Lower leg skin (tissue), 4 donors: ENCODE measurements at regions not wholly inside any gene's neighbourhood (a gene's known extent, or its start where the extent isn't known, plus 50 kb on each side); places are given as distances from the start of the nearest gene placed in this dataset.

Source experiments
- DNase-seq, 2 donors: peaks; one replicate each; pipeline ENCODE4 v3.0.0-alpha.2; 2019; ENCODE audit warnings: low spot score in 2 of 2
- H3K4me3 ChIP-seq: fragments of 200-600 bp; sonication (generic); 2 replicates; pipeline ENCODE4 v1.5.1; 2017; ENCODE audit warnings: mild to moderate bottlenecking, low read depth; ENCODE audit not compliant: poor library complexity, severe bottlenecking
- POLR2A ChIP-seq, 2 donors: fragments of 450-650 bp; IDR thresholded peaks; one replicate each; pipeline ENCODE4 v1.6.1; 2016 to 2017; ENCODE audit warnings: antibody characterized with exemption in 2 of 2, mild to moderate bottlenecking in 1 of 2, moderate library complexity in 1 of 2
- WGBS, 2 donors: methylation state at CpG; one replicate each; pipeline ENCODE4 v1.1.5; 2018; 5-methylcytosine and 5-hydroxymethylcytosine counted together
- intact Hi-C: fragments of 100-400 bp; cut with DNase I; formaldehyde crosslinking; loops from one replicate; pipeline ENCODE4 v1.15.0; 2023; ENCODE audit warnings: low total_unique reads
- TF ChIP-seq, protein P1 (sequence below), 3 donors: fragments of 450-650 bp; IDR thresholded peaks; one replicate each; pipeline ENCODE4 v1.5.1; 2016; ENCODE audit warnings: antibody characterized with exemption in 3 of 3, mild to moderate bottlenecking in 3 of 3, moderate library complexity in 2 of 3

DNA sequence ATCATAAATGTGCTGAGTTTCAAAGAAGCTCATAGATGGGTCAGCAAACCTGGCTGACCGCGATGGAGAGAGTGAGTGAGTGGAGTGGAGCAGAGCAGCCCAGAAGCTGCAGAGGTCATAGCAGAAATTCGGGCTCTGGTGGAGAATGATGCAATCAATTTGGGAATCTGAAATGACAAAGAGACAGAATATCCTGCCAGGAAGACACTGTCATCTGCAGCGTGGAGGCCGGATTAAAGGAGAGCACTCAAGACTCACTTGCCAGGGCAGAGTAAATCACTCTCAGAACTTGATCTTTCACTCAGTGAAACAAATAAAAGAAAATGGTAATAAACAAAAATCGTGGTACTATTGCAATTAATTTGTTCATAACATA is 109.6 kb upstream of the RREB1 start:
- TF ChIP-seq, protein P1, sequence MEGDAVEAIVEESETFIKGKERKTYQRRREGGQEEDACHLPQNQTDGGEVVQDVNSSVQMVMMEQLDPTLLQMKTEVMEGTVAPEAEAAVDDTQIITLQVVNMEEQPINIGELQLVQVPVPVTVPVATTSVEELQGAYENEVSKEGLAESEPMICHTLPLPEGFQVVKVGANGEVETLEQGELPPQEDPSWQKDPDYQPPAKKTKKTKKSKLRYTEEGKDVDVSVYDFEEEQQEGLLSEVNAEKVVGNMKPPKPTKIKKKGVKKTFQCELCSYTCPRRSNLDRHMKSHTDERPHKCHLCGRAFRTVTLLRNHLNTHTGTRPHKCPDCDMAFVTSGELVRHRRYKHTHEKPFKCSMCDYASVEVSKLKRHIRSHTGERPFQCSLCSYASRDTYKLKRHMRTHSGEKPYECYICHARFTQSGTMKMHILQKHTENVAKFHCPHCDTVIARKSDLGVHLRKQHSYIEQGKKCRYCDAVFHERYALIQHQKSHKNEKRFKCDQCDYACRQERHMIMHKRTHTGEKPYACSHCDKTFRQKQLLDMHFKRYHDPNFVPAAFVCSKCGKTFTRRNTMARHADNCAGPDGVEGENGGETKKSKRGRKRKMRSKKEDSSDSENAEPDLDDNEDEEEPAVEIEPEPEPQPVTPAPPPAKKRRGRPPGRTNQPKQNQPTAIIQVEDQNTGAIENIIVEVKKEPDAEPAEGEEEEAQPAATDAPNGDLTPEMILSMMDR (IDR thresholded peaks at IDR 0.05) = no peak
- TF ChIP-seq POLR2A (IDR thresholded peaks at IDR 0.05) = no peak
- no peak overlapping the region for H3K4me3 ChIP-seq
- DNase-seq = peak in 1 of 2 donors; percentile 24
- intact Hi-C loops = no loop called here
- WGBS, 2 donors = 35 to 44% methylated on average over 6 of the region's 6 CpGs

DNA sequence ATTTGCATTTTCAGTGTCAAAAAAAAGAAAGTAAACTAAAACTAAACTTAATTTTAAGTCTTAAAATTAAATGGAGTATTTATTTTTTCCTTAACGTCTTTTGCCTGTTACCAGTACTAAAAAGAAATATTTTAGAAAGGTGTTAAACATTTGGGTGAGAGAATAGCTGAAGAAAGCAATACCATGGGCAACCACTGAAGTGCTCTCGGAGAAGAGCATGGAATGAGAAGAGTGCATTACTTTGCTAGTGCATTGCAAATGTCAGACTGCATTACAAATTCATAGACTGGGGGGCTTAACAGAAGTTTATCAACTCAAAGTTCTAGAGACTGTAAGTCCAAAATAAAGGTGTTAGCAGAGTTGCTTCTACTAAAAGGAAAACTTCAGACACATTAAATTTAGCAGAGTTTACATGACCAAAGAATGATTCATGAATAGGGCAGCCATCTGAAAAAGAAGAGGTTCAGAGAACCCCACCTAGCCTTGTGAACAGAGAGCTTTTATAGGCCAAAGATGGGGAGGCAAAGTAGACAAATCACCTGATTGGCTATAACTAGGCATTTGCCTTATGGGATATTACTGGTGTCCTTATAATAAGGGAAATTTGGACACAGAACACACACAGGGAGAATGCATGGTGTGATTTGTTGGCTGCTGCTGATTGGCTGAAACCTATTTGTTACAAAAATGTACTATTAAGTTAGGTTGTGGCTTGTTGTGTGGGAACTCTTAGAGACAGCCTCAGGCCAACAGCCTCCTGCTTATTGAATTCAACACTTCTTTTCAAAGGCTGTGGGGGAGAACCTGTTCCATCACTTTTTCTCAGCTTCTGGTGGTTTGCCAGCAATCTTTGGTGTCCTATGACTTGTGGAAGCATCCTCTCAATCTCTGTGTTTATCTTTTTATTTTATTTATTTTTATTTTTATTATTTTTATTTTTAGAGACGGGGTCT is 106.7 kb upstream of the RREB1 start:
- 94 to 98% methylated on average over 3 of the region's 3 CpGs for WGBS, 2 donors
- no peak for DNase-seq
- no peak for TF ChIP-seq POLR2A (IDR thresholded peaks at IDR 0.05)
- TF ChIP-seq, protein P1 (IDR thresholded peaks at IDR 0.05) = no peak
- no peak overlapping the region for H3K4me3 ChIP-seq
- intact Hi-C loops = no loop called here

DNA sequence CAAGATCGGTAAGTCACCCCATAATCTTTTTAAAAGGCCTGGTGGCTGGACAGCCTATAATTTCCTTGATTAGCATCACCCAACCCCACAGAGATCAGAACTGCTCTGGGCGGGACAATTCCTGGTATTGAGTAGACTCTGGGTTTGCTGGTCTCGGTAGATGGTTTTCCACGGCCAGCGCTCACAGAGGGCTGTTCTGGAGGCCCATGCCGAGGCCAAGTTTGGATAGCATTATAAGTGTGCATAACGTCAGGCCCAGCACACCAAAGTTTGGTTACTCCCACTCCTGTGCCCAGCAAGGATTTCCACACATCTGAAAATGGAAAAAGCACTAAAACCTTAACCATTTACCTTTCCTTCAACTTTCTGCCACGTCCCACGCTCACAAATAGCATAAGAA is 104.7 kb upstream of the RREB1 start:
- WGBS, 2 donors = 94 to 95% methylated on average over 9 of the region's 9 CpGs
- intact Hi-C loops = no loop called here
- DNase-seq = no peak
- H3K4me3 ChIP-seq = no peak overlapping the region
- no peak for TF ChIP-seq POLR2A (IDR thresholded peaks at IDR 0.05)
- TF ChIP-seq, protein P1 (IDR thresholded peaks at IDR 0.05) = no peak

DNA sequence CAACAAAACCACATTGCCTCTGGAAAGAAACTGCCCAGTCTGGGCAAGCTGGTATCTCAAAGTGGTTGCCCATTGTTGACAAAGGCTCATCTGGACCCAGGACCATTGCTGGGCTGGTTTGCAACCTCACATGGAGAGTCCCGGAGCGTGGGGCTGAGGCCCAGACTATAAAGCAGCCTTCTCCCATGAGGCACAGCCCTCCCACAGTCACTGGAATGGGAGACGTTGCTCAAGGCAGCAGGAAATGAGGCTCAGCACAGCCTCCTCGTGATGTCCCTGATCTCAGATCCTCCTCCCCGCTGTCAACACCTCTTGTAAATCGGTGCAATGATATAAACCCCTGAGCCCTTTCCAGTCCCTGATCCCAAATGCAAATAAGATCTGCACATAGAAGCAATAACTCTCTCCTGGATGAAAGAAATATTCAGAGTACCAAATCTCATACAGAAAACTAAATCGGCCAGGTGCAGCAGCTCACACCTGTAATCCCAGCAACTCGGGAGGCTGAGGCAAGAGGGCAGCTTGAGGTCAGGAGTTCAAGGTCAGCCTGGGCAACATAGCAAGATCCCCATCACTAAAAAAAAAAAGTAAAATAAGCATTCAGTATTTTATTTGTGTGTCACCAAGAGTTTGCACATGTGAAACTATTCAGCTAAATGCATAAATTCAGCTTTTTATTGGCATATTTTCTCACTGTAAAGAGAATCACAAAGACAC is 103.0 kb upstream of the RREB1 start:
- peak; percentile 29 to 31 for DNase-seq
- H3K4me3 ChIP-seq = no peak overlapping the region
- TF ChIP-seq, protein P1 (IDR thresholded peaks at IDR 0.05) = no peak
- no peak for TF ChIP-seq POLR2A (IDR thresholded peaks at IDR 0.05)
- 61 to 66% methylated on average over 8 of the region's 8 CpGs for WGBS, 2 donors
- intact Hi-C loops = no loop called here

DNA sequence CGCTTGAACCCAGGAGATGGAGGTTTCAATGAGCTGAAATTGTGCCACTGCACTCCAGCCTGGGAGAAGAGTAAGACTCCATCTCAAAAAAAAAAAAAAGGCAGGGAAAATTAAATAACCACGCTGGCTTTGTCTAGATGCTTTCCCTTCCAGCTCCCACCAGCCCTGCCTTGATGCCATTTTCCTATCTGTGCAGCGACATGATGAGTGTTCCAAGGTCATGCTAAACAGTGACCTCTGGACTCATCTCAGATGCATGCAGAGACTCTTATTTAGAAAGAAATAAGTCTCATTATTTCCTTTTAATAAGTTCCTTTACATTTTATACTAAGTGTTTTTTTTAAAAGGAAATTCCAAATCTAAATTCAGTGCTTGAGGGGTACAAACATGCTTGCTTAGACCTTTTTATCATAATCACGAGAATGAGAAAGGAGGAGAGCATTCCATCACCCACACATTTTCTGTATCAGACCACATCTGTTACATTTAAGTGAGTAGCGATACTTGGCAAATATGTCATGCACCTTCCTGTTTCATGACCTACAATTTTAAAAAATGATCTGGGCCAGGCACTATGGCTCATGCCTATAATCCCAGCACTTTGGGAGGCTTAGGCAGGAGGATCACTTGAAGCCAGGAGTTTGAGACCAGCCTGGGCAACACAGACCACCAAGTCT is 101.1 kb upstream of the RREB1 start:
- TF ChIP-seq, protein P1 (IDR thresholded peaks at IDR 0.05) = no peak
- no peak for TF ChIP-seq POLR2A (IDR thresholded peaks at IDR 0.05)
- WGBS, 2 donors = 75 to 76% methylated on average over 5 of the region's 5 CpGs
- intact Hi-C loops = no loop called here
- no peak overlapping the region for H3K4me3 ChIP-seq
- DNase-seq = peak in 1 of 2 donors; percentile 14
